Cardiac fibroblast (primary cell): ENCODE measurements at regions not wholly inside any gene's neighbourhood (a gene's known extent, or its start where the extent isn't known, plus 50 kb on each side); places are given as distances from the start of the nearest gene placed in this dataset.

ENCODE experiments used
- DNase-seq, 2 donors: peaks; one replicate each; pipeline versions ENCODE4 v3.0.0 to v3.0.0-alpha.2; 2010; ENCODE audit warnings: low read depth in 2 of 2
- H3K4me3 ChIP-seq, 2 donors: replicated peaks in 1 of 2; 1 replicate in 1 of 2; 2 replicates in 1 of 2; pipeline ENCODE4 v1.5.1; 2011; ENCODE audit warnings: low read depth in 2 of 2, low read length in 2 of 2, mild to moderate bottlenecking in 2 of 2, moderate library complexity in 1 of 2
- TF ChIP-seq, protein P1 (sequence below): IDR thresholded peaks from one replicate; pipeline ENCODE4 v1.5.1; 2011; ENCODE audit warnings: low read depth, mild to moderate bottlenecking, low read length, inconsistent platforms

DNA sequence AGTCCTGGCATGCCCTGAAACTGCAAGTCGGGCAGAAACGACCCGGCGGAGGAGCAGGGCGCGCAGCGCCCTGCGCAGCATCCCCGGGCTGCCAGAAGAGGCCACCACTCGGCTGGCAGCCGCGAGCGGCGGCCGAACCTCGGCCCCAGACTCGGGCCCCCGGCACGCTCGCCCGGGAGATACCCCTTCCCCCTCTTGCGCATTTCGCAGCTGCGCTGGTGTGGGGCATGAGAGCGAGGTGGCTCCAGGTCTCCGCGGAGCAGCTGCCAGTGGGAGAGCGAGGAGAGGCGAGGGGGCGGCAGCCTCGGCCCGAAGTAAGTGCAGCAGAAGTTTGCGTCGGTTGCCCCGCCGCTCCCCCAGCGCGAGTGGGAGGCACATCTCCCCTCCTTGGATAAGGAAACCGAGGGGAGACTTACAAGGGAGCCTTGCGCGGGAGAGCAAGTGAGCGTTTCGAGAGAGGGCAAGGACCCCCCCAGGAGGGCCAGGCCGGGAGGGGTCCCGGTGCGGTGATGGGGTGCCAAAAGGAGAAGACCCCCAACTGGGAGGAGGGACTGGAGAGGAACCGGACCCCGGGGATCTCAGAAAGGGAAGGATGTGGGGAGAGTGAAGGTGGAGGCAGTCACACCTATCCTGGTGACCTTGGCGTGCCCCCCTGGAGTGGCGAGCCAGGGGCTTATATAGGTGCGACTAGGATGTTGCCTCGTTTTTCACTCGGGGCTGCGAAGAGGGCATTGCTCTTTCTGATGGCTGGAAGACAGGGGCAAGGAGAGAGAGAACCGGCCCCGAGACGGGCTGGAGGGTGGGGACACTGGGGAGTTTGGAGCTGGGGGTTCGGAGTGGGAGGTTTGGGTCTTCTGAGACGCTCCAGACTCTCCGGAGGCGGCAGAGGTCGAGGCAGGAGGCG lies 256.3 kb downstream of the OTUD1 start:
- TF ChIP-seq, protein P1, sequence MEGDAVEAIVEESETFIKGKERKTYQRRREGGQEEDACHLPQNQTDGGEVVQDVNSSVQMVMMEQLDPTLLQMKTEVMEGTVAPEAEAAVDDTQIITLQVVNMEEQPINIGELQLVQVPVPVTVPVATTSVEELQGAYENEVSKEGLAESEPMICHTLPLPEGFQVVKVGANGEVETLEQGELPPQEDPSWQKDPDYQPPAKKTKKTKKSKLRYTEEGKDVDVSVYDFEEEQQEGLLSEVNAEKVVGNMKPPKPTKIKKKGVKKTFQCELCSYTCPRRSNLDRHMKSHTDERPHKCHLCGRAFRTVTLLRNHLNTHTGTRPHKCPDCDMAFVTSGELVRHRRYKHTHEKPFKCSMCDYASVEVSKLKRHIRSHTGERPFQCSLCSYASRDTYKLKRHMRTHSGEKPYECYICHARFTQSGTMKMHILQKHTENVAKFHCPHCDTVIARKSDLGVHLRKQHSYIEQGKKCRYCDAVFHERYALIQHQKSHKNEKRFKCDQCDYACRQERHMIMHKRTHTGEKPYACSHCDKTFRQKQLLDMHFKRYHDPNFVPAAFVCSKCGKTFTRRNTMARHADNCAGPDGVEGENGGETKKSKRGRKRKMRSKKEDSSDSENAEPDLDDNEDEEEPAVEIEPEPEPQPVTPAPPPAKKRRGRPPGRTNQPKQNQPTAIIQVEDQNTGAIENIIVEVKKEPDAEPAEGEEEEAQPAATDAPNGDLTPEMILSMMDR, result no peak
- no peak overlapping the region for H3K4me3 ChIP-seq
- no peak for DNase-seq

DNA sequence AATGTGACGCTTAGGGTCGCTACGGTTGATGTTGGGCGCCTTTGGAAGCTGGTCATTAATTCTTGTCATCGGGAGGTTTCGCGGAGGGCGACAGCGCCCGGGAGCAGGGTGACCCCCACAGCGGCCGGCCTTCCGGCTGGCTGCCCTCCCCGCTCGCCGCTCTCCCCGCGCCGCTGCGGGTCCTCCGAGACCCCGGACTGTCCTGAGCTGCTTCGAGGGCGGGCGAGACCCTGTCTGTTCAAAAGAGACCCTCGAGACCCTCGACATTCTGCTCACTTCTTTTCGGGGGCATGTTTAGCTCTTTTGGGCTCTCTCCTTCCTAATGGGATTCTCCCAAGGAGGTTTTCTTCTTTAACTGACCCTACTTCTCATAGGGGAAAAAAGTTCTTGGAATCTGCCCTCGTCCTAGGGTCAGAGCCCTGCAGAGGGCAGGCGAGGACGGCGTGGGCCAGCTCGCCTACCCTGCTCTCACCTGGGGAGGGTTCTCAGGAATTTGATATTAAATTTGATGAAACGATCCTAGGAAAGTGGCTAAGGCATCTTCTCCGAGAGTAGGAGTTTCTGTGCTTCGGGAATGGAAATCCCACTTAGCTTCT lies 257.0 kb downstream of the OTUD1 start:
- TF ChIP-seq, protein P1, result no peak

DNA sequence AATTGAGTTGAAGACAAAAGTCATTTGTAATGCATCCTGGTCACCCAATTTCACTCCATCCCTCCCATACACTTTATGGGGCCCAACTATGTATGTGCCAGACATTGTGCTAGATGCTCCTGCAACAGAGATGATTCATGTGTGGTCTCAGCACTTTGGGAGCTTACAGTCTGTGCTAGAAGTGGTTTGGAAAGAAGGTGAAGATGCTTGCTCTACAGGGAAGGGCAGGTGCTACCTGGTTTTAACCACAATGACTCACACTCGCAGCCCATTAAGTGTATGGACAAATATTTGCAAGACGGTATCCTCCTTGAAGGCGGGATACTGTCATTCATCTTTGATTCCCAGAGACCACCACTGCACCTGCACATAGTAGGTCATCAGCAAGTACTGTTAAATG lies 257.6 kb downstream of the OTUD1 start:
- TF ChIP-seq, protein P1, result no peak
- no peak overlapping the region for H3K4me3 ChIP-seq
- DNase-seq, result no peak

More for the DNA sequence above, 257.0 kb downstream of the OTUD1 start:
- DNase-seq, result no peak
- no peak overlapping the region for H3K4me3 ChIP-seq

DNA sequence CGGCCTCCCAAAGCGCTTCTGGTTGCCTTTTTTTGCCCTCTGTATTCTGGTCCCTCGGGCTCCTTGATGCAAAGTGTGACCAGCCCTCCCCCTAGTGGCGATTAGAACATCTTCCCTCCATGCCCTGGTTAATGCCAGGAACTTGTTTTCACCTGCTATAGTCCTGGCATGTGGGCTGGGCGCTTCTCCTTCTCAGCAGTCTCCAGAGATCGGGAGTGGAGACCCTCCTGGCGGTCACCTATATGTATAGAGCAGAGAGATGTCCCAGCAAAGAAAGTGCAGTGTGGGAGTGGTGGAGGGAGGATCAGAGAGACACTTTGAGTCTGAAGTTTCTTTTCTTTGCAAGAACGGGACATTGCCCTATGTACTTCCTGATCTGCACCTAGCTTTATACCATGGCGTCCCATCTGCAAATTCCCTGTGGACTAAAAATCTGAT lies 264.1 kb downstream of the OTUD1 start:
- no peak overlapping the region for H3K4me3 ChIP-seq
- TF ChIP-seq, protein P1, result peak; percentile 77
- peak; percentile 61 to 72 for DNase-seq

DNA sequence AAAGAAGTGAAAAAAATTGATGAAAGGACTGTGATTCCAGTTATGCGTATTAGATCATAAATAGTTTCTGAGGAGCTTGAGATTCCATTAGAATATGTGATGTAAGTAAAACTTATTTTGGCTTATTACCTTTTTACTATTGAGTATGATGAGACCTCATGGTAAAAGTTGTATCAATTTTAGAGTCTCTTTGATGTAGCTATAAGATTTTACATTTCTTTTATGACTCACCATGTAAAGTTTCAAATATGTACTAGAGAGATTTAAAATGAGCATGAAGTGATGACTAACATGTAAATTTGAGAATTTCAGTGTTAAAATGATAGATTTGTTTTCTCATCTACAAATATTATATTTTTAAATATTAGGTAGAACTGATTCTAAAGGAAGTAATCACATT lies 276.5 kb downstream of the OTUD1 start:
- TF ChIP-seq, protein P1, result no peak
- DNase-seq, result no peak
- no peak overlapping the region for H3K4me3 ChIP-seq

DNA sequence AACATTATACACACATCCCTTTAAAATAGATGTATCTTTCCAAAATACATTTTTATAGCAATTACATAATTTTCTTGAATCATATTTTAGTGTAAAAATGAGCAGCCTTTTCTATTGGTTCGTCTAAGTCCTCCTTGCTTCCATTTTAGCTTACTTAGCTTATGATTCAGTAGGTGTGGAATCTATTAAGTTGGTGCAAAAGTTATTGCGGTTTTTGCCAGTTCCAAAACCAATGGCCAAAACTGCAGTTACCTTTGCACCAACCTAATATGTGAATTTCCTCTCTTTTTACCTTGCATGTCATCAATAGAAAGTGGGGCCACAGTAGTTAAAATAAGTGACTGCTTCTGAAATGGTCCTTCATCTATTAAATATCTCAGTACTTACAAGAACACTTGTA lies 279.0 kb downstream of the OTUD1 start:
- no peak overlapping the region for H3K4me3 ChIP-seq
- TF ChIP-seq, protein P1, result no peak
- no peak for DNase-seq
